Cerebellar cortex (tissue), 1 donor: ENCODE measurements at regions not wholly inside any gene's neighbourhood (a gene's known extent, or its start where the extent isn't known, plus 50 kb on each side); places are given as distances from the start of the nearest gene placed in this dataset.
"Not testable (repeated sequence)": the region's sequence is repeated elsewhere in the genome, so short reads cannot be mapped to it uniquely, and the experiment has no call there.

Experiments
- DNase-seq: peaks from one replicate; pipeline ENCODE4 v3.0.0-alpha.2; 2015; ENCODE audit warnings: low spot score

GRCh38 chr6:76843054-76843822 is 620.1 kb downstream of the HTR1B start:
- no peak for DNase-seq

GRCh38 chr6:76840865-76841264 is 622.4 kb downstream of the HTR1B start:
- no peak for DNase-seq

DNA sequence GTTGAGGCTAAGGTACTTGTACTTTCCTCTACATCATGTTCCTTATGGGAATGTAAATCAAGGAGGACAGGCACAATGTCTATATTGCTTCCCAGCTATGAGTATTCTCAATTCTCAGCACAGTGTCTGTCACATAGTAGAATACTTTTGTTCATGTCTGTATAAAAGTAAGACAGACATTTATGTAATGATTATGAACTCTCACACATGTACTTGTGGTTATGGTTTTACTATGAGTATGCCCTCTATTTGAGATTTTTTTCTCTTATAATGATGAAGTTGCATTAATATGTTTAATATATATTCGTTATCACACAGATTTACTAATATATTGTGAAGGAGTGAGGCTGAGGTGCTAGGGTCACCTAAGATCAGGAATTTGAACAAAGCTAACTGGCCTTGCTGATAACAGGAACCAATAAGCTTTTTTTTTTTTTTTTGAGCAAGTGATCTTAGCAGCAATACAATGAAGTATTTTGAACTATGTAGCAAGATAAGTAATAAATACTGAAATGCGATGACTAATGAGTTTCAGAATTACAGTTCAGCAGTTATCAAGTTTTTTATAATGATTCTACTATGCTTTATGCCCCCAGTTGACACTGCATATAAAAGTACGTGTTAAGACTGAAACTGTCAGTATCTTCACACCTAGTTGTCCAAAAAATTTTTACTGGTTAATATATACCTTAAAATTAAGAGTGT is 623.1 kb downstream of the HTR1B start:
- no peak for DNase-seq

DNA sequence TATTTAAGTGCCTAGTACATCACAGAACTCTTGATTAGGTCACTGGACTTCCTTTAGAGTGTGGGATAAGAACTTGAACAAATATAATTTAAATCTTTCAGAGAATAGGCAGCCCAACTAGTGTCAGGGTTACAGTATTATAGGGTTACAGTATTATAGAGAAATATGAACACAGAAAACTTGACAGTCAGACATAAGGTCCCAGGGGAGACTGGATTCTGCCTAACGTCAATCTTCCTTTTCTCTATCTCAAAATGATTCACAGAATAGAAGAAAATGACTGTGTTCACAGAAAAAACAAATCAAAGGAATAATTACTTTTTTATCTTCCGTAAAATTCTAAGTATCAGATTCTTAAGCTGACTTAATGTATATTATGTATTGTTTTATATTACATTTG is 623.8 kb downstream of the HTR1B start:
- no peak for DNase-seq

- DNase-seq = no peak
Measured at GRCh38 chr6:76837564-76837963, 625.7 kb downstream of the HTR1B start.

DNA sequence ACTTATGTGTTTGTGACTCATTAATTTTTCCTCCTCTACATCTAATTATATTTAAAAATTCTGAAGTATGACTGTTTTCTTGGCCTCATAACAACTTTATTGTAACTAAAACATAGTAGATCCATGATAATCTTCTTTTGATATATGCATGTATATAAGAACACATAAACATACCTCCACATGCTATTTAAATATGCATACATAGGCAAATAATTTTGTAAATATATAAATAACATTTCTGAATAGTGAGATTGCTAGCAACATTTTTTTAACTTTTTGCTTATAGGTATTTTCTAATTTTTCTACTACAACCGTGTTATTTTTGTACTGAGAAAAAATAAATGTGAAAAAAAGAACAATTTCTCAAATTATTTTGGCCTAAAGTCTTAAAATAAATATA is 627.6 kb downstream of the HTR1B start:
- no peak for DNase-seq

DNA sequence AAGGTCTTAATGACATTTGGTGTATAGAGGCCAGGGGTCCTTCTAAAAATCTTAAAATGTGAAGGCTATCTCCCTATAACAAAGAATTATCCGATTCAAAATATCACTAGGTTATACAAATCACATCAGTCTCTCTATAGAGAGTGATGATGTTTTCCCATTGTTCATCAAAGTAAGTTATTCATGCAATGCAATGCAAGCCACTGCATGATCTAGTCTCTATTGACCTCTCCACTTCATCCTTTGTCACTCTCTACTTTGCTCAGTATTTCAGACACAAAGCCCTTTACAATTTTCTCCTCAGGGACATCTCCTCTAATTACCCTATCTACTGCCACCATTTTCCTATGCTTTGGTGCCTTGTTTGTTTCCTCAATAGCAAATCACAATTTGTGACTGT is 628.0 kb downstream of the HTR1B start:
- no peak for DNase-seq

- no peak for DNase-seq
Measured at GRCh38 chr6:76834399-76834798, 628.9 kb downstream of the HTR1B start.

DNA sequence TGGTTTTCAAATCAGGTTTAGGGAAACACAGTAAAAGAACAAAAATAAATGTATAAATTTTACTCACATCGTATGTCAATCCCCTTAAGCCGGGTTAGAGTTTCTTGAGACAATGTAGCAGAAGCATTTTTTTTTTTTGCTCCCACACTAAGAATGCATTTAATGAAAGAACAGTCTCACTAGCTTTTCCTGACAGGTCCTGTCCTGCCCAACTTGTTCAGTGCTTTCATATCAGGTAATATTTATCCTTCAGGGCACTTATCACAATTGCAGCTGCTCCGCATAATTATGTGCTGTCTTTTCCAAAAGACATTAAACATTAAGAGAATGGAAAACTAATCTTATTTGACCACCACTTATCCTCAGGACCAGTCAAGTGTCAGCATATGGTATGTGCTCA is 632.0 kb downstream of the HTR1B start:
- DNase-seq = no peak

DNA sequence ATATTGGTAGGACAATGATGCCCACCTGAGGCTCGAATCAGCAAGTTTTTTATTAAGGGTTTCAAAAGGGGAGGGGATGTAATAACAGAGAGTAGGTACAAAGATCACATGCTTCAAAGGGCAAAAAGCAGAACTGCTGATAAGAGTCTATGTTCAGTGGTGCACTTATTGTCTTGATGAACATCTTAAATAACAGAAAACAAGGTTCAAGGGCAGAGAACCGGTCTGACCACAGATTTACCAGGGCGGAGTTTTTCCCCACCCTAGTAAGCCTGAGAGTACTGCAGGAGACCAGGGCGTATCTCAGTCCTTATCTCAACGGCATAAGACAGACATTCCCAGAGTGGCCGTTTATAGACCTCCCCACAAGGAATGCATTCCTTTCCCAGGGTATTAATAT is 639.7 kb downstream of the HTR1B start:
- not testable (repeated sequence) for DNase-seq

GRCh38 chr6:76818451-76818850 is 644.8 kb downstream of the HTR1B start:
- no peak for DNase-seq

DNA sequence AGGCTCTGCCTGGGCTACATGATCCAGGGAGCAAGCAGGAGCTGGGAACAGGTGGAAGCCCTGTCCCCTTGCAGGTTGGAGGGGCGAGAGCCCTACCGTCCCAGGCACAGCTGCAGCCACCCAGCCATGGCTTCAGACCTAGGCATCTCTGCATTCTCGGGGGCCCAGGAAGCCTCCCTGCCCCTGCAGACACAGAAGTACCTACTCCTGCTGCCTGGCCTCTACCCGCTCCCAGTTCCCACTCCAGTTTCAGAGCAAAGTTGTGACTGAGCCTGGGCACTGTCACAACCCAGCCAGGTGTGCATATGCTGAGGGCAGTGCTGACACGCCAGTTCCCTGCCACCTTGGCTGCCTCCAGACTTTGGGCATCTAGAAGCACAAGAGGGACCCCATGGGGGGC is 645.9 kb downstream of the HTR1B start:
- DNase-seq = no peak

GRCh38 chr6:76814496-76815458 is 648.5 kb downstream of the HTR1B start:
- no peak for DNase-seq

DNA sequence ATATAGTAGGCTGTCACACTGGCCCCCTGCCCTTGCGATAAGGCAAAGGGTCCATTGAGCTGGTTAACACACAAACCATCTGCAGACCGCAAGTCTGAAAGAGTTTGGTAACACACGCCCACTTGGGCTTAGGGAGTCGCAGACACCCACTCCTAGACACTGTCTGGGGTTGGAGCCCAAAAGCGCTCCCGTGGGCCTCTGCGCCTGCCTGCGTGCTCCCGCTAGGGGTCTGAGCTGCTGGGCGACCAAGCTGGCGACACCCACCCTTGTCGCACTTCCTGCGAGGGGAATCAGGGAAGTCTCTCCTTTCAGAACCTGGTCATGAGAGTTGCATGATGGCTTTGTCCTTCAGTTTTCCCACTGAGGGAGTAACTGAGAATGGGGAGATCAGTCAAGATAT is 653.0 kb downstream of the HTR1B start:
- DNase-seq = no peak

- no peak for DNase-seq
Measured at GRCh38 chr6:76803038-76803580, 660.2 kb downstream of the HTR1B start.

GRCh38 chr6:76792394-76792793 is 670.9 kb downstream of the HTR1B start:
- DNase-seq = no peak

DNA sequence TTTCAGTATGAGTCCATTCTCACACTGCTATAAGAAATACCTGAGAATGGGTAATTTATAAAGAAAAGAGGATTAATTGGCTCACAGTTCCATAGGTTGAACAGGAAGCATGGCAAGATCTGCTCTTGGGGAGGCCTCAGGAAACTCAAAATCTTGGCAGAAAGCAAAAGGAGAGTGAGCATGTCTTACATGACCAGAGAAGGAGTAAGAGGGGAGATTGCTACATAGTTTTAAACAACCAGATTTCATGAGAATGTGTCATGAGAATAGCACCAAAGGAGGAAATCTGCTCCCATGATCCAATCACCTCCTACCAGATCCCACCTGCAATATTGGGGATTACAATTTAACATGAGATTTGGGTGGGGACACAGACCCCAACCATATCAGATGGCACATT is 672.4 kb downstream of the HTR1B start:
- no peak for DNase-seq

DNA sequence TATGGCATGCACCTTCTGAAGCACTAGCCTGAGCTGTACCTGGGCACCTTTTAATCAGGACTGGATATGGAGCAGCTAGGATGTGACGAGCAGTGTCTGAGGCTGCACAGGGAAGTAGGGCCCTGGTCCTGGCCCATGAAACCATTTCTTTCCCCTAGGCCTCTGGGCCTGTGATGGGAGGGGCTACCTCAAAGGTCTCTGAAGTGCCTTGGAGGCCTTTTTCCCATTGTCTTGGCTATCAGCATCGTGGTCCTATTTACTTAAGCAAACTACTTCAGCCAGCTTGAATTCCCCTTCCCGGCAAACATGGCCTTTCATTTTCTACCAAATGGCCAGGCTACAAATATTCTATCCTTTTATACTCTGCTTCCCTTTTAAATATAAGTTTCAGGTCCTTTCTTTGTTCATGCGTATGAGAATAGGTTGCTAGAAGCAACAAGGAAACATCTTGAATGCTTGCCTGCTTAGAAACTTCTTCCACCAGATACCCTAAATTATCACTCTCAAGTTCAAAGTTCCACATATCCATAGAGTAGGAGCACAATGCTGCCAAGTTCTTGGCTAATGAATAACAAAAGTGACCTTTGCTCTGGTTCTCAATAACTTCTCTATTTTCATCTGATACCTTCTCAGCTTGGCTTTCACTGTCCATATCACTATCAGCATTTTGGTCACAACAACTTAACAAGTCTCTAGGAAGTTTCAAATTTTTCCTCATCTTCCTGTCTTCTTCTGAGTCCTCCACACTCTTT is 673.1 kb downstream of the HTR1B start:
- no peak for DNase-seq

DNA sequence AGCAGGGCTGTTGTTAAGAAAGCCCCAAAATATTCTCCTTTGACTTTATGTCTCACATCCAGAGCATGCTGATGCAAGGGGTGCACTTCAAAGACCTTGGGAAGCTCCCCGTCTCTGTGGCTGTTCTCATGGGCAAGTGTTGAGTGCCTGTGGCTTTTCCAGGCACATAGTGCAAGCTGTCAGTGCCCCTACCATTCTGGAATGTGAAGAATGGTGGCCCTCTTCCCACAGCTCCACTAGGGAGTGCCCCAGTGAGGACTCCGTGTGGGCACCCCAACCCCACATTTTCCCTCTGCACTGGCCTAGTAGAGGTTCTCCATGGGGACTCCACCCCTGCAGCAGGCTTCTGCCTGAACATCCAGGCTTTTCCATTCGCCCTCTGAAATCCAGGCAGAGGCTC is 673.7 kb downstream of the HTR1B start:
- DNase-seq = no peak

DNA sequence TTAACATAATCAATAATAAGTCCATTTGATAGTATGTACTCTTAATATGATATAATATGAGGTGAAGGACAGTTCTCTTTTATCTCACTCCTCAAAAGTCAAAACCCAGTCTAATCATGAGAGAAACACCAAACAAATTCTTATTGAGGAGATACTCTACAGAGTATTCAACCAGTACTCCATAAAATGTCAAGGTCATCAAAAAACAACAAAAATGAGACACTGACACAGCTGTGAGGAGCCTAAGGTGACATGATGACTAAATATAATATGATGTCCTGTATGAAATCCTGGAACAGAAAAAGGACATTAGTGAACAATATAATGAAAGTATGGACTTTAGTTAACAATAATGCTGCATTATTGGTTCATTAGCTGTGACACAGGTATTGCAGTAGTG is 675.1 kb downstream of the HTR1B start:
- DNase-seq = no peak

DNA sequence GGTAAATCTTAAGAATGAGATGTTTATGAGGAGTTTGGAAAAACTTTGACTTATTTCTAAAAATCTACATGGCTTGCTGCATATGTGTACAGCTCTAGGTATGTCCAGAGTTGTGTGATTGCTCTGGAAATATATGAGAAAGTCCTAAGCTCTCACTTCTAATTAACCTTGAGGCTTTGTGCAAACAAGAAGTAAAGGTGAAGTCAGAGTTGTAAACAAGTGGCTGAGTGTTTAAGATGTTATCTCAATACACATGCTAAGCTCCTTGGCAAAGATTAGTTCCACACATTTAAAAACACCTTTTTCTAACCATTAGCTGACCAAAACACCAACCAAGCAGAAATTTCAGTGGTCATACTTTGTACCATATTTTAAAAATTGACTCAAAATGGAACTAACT is 684.2 kb downstream of the HTR1B start:
- no peak for DNase-seq

- DNase-seq = no peak
Measured at GRCh38 chr6:76776876-76777275, 686.4 kb downstream of the HTR1B start.
